Pancreas (tissue), 10 donors: ENCODE measurements at regions not wholly inside any gene's neighbourhood (a gene's known extent, or its start where the extent isn't known, plus 50 kb on each side); places are given as distances from the start of the nearest gene placed in this dataset.

Experiments used
- ATAC-seq, 4 donors: fragments of 200-7000 bp; cut with Tn5 transposase; one replicate each; pipeline versions ENCODE4 v1.8.0 to v1.9.1; 2020; ENCODE audit warnings: mild to moderate bottlenecking in 4 of 4, moderate library complexity in 4 of 4
- DNase-seq, 6 donors: peaks; one replicate each; pipeline ENCODE4 v3.0.0-alpha.2; 2020
- FAIRE-seq: peaks from 2 replicates; lab custom pipeline; 2012; peaks lifted over from hg19 to GRCh38; lab: Jason Lieb, UNC
- H3K27ac ChIP-seq, 4 donors: fragments of 200-600 bp; sonication (generic); 1 replicate in 3 of 4; 2 replicates in 1 of 4; pipeline versions ENCODE4 v1.5.0 to v1.8.0; 2020
- H3K27me3 ChIP-seq, 4 donors: fragments of 200-600 bp; one replicate each; pipeline ENCODE4 v1.8.0; 2021
- H3K36me3 ChIP-seq, 3 donors: fragments of 200-600 bp; sonication (generic) in 1 of 3; one replicate each; pipeline versions ENCODE4 v1.5.0 to v1.8.0; 2020 to 2021
- H3K4me1 ChIP-seq, 3 donors: fragments of 200-600 bp; one replicate each; pipeline ENCODE4 v1.8.0; 2021
- H3K4me3 ChIP-seq, 4 donors: fragments of 200-600 bp; sonication (generic) in 2 of 4; one replicate each; pipeline versions ENCODE4 v1.5.0 to v1.8.0; 2020 to 2021
- H3K9me3 ChIP-seq, 4 donors: fragments of 200-600 bp; one replicate each; pipeline ENCODE4 v1.8.0; 2021
- CTCF ChIP-seq, 4 donors: fragments of 200-600 bp; sonication (generic) in 3 of 4; IDR thresholded peaks; one replicate each; pipeline versions ENCODE4 v1.5.0 to v1.8.0; 2021; ENCODE audit warnings: antibody characterized with exemption in 4 of 4
- WGBS, 2 donors: extraction: QIAGEN DNeasy Blood & Tissue Kit; methylation state at CpG; one replicate each; pipeline ENCODE4 v1.1.7; 2013; 5-methylcytosine and 5-hydroxymethylcytosine counted together
- intact Hi-C, 3 donors: fragments of 100-400 bp; cut with DNase I; formaldehyde crosslinking; loops; one replicate each; pipeline versions ENCODE4 v1.11.1 to v1.14.2; 2022
- donor health status: healthy with polysubstance abuse.
- donor health status: DM: no; HTN: no; CAD: no; lungs with moderate emphysema.
- donor health status: DM: no; HTN: no; CAD: no.
- donor health status: control.
- donor health status: control.
- donor health status: Bipolar disorder and iron deficiency.
- donor health status: DM: yes; HTN: yes; CAD: no.
- donor health status: DM: no; HTN: no; CAD: no.
- donor health status: DM: no; HTN: no; CAD: no.
- donor health status: DM: yes; HTN: yes; CAD: no.

- FAIRE-seq (no peak), ATAC-seq (no peak)
These were observed 148.8 kb upstream of the TMCC3 start for GRCh38 chr12:94799136-94799535.

DNA sequence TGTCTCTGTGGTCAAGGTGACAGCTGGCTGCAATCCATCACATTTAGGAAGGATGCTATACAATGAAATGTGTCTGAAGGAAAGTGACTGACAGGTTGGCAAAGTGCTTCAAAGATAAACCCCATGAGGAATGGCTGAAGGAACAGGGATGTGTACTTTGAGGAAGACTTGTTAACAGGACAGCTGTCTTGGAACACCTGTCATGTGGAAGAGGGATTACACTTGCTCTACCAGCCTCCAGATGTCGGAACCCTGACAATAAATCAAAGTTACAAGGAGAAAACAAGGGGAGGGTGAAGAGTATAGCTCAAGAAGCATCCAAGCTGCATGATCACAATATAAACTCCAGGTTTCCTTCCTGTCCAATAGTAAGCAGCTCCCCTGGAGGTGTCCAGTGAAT, 147.8 kb upstream of the TMCC3 start:
- no peaks in the 10 kb centered on the region for H3K36me3 ChIP-seq
- no peak for FAIRE-seq
- no peak for ATAC-seq
- DNase-seq, result no peak
- intact Hi-C loops, result no loop called here
- H3K4me3 ChIP-seq, result no peak overlapping the region
- 46 to 51% methylated on average over 1 of the region's 1 CpG for WGBS, 2 donors
- H3K9me3 ChIP-seq, result no peaks in the 10 kb centered on the region
- H3K27me3 ChIP-seq, result no peaks in the 10 kb centered on the region
- H3K27ac ChIP-seq, result no peak overlapping the region
- H3K4me1 ChIP-seq, result no peaks in the 10 kb centered on the region
- TF ChIP-seq CTCF (IDR thresholded peaks at IDR 0.05), result no peak

More at GRCh38 chr12:94799136-94799535, 148.8 kb upstream of the TMCC3 start:
- Histone ChIP-seq H3K4me3 (no peak overlapping the region), H3K9me3 (no peaks in the 10 kb centered on the region), H3K27ac (no peak overlapping the region), H3K36me3 (no peaks in the 10 kb centered on the region), H3K4me1 (no peaks in the 10 kb centered on the region), H3K27me3 (no peaks in the 10 kb centered on the region)
- DNase-seq, result no peak
- intact Hi-C loops, result no loop called here
- WGBS, 2 donors, result 77 to 80% methylated on average over 2 of the region's 2 CpGs
- TF ChIP-seq CTCF (IDR thresholded peaks at IDR 0.05), result no peak

DNA sequence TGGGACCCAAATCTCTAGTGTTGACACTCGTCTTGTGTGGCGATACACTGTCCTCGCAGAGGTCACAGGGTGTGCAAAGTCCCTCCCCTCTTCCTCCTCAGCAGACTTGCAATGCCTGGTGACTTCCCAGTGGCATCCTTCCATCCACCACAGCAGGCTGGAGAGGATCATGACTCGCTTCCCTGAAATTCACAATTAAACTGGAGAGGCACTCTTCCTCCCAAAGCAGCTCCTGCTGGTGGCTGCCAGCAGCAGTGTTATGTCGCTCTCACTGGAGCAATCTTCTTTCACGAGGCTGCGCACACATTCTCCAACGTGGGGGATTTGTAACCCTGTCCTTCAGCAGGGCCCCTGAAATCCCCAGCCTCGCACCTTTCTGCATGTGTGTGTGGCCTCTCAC, 145.2 kb upstream of the TMCC3 start:
- no peak overlapping the region for H3K4me3 ChIP-seq
- no peak for TF ChIP-seq CTCF (IDR thresholded peaks at IDR 0.05)
- intact Hi-C loops, result no loop called here
- no peaks in the 10 kb centered on the region for H3K9me3 ChIP-seq
- FAIRE-seq (no peak), ATAC-seq (no peak), DNase-seq (no peak)
- H3K27ac ChIP-seq, result no peak overlapping the region
- H3K4me1 ChIP-seq, result no peaks in the 10 kb centered on the region
- no peaks in the 10 kb centered on the region for H3K27me3 ChIP-seq
- H3K36me3 ChIP-seq, result no peaks in the 10 kb centered on the region
- WGBS, 2 donors, result 71 to 77% methylated on average over 9 of the region's 9 CpGs

- Histone ChIP-seq H3K4me3 (no peak overlapping the region), H3K27me3 (no peaks in the 10 kb centered on the region), H3K4me1 (no peaks in the 10 kb centered on the region), H3K27ac (no peak overlapping the region), H3K9me3 (no peaks in the 10 kb centered on the region), H3K36me3 (no peaks in the 10 kb centered on the region)
- intact Hi-C loops, result no loop called here
- FAIRE-seq (no peak), ATAC-seq (no peak), DNase-seq (no peak)
- WGBS, 2 donors, result 62 to 77% methylated on average over 4 of the region's 4 CpGs
- no peak for TF ChIP-seq CTCF (IDR thresholded peaks at IDR 0.05)
These were observed 144.7 kb upstream of the TMCC3 start for GRCh38 chr12:94795044-94795443.

- intact Hi-C loops, result no loop called here
- Histone ChIP-seq H3K27ac (no peak overlapping the region), H3K4me3 (no peak overlapping the region), H3K4me1 (no peaks in the 10 kb centered on the region), H3K27me3 (no peaks in the 10 kb centered on the region), H3K36me3 (no peaks in the 10 kb centered on the region), H3K9me3 (no peaks in the 10 kb centered on the region)
- FAIRE-seq (no peak), ATAC-seq (no peak), DNase-seq (no peak)
- WGBS, 2 donors, result 69 to 74% methylated on average over 10 of the region's 10 CpGs
- no peak for TF ChIP-seq CTCF (IDR thresholded peaks at IDR 0.05)
These were observed 142.8 kb upstream of the TMCC3 start for GRCh38 chr12:94793191-94793595.
